Ishikawa (cell line): ENCODE measurements at regions not wholly inside any gene's neighbourhood (a gene's known extent, or its start where the extent isn't known, plus 50 kb on each side); places are given as distances from the start of the nearest gene placed in this dataset.

Experiments
- CEBPB ChIP-seq: IDR thresholded peaks from 2 replicates; pipeline ENCODE4 v1.6.1; 2012
- CREB1 ChIP-seq: IDR thresholded peaks from 2 replicates; pipeline ENCODE4 v1.6.1; 2012; ENCODE audit warnings: low read depth
- EGR1 ChIP-seq: IDR thresholded peaks from 2 replicates; pipeline ENCODE4 v1.6.1; 2012
- EP300 ChIP-seq: IDR thresholded peaks from 2 replicates; pipeline ENCODE4 v1.6.1; 2012; ENCODE audit warnings: borderline replicate concordance
- FOXM1 ChIP-seq: IDR thresholded peaks from 2 replicates; pipeline ENCODE4 v1.6.1; 2012; ENCODE audit warnings: low read depth, borderline replicate concordance
- NFIC ChIP-seq: IDR thresholded peaks from 2 replicates; pipeline ENCODE4 v1.6.1; 2012
- RAD21 ChIP-seq: IDR thresholded peaks from 2 replicates; pipeline ENCODE4 v1.6.1; 2012; ENCODE audit warnings: low read depth
- TAF1 ChIP-seq: IDR thresholded peaks from 2 replicates; pipeline ENCODE4 v1.6.1; 2012; ENCODE audit warnings: low read depth, mild to moderate bottlenecking
- TCF12 ChIP-seq: IDR thresholded peaks from 2 replicates; pipeline ENCODE4 v1.6.1; 2012; ENCODE audit warnings: low read depth
- TEAD4 ChIP-seq: IDR thresholded peaks from 2 replicates; pipeline ENCODE4 v1.6.1; 2012
- YY1 ChIP-seq: IDR thresholded peaks from 2 replicates; pipeline ENCODE4 v1.6.1; 2012; ENCODE audit warnings: low read depth
- ZBTB7A ChIP-seq: IDR thresholded peaks from 2 replicates; pipeline ENCODE4 v1.6.1; 2012; ENCODE audit warnings: low read depth
- TF ChIP-seq, protein P1 (sequence below): IDR thresholded peaks from 2 replicates; pipeline ENCODE4 v1.6.1; 2012; ENCODE audit warnings: low read depth, mild to moderate bottlenecking
- TF ChIP-seq, protein P2 (sequence below): IDR thresholded peaks from 2 replicates; pipeline ENCODE4 v1.6.1; 2012
- TF ChIP-seq, protein P3 (sequence below): IDR thresholded peaks from 2 replicates; pipeline ENCODE4 v1.6.1; 2012

DNA sequence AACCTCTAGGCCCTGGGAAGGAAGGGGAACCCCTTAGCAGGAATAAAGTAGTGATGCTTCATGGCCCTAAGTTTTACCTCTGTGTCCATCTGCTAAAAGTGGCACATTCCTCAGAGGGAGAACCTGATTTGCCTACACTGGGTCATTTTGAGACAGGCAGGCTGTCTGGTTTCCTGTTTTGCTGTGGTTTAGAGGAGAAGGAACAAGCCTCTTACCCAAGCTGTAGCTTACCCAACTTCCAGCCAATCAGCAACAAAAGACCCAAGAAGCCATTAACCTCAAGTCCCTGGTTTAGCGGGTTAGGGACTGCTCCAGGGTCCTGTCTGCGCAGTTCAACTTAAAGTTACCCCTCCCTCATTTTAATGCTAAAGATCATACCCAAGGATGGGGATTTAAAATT lies 411.0 kb downstream of the MAT2B start:
- TF ChIP-seq TEAD4 (no peak), NFIC (no peak), CEBPB (no peak), ZBTB7A (no peak), YY1 (no peak), TAF1 (no peak), EGR1 (no peak), TCF12 (no peak), CREB1 (no peak), RAD21 (no peak), EP300 (no peak), FOXM1 (no peak)
- TF ChIP-seq, protein P1, sequence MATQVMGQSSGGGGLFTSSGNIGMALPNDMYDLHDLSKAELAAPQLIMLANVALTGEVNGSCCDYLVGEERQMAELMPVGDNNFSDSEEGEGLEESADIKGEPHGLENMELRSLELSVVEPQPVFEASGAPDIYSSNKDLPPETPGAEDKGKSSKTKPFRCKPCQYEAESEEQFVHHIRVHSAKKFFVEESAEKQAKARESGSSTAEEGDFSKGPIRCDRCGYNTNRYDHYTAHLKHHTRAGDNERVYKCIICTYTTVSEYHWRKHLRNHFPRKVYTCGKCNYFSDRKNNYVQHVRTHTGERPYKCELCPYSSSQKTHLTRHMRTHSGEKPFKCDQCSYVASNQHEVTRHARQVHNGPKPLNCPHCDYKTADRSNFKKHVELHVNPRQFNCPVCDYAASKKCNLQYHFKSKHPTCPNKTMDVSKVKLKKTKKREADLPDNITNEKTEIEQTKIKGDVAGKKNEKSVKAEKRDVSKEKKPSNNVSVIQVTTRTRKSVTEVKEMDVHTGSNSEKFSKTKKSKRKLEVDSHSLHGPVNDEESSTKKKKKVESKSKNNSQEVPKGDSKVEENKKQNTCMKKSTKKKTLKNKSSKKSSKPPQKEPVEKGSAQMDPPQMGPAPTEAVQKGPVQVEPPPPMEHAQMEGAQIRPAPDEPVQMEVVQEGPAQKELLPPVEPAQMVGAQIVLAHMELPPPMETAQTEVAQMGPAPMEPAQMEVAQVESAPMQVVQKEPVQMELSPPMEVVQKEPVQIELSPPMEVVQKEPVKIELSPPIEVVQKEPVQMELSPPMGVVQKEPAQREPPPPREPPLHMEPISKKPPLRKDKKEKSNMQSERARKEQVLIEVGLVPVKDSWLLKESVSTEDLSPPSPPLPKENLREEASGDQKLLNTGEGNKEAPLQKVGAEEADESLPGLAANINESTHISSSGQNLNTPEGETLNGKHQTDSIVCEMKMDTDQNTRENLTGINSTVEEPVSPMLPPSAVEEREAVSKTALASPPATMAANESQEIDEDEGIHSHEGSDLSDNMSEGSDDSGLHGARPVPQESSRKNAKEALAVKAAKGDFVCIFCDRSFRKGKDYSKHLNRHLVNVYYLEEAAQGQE: no peak
- TF ChIP-seq, protein P2, sequence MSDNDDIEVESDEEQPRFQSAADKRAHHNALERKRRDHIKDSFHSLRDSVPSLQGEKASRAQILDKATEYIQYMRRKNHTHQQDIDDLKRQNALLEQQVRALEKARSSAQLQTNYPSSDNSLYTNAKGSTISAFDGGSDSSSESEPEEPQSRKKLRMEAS: no peak
- TF ChIP-seq, protein P3, sequence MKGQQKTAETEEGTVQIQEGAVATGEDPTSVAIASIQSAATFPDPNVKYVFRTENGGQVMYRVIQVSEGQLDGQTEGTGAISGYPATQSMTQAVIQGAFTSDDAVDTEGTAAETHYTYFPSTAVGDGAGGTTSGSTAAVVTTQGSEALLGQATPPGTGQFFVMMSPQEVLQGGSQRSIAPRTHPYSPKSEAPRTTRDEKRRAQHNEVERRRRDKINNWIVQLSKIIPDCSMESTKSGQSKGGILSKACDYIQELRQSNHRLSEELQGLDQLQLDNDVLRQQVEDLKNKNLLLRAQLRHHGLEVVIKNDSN: no peak

DNA sequence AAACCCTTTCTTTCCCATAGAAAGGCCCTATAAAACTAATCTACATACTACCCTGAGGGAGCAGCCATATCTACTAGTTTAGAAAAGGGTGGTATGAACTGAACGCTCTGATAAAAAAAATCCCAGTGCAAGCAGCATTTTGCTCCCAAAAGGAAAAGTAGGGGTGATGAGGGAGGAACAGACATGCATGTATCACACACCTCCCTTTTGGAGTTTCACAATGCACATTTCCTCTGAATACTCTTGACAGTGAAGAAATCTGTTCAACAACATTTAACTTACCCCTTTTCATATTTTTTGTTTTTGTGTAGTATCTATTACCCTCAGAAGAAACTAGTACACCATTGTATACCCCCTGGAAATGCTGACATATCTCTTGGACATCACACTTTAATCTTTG lies 411.4 kb downstream of the MAT2B start:
- TF ChIP-seq NFIC (no peak), EP300 (no peak), YY1 (no peak), TEAD4 (no peak), FOXM1 (no peak), CREB1 (no peak), ZBTB7A (no peak), RAD21 (no peak), EGR1 (no peak), TCF12 (no peak), TAF1 (no peak), CEBPB (no peak)
- TF ChIP-seq, protein P1: no peak
- TF ChIP-seq, protein P3: no peak
- TF ChIP-seq, protein P2: no peak

DNA sequence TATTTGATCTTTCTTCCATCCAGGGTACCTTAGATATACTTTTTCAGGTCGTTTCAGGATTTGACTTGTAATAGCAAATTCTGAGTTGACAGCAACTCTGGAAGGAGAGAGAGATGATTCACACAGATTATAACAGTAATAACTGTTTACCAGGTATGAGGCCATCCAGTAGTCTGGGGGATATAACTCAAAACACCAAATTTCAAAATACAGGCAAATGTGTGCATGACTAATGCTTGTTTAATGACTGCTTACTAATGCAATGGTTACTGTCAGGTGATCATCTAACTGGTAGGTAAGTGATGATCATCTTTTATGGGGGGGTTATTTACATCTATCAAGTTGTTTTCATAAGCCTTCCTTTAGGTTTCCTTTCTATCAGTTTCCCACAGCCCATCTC lies 412.3 kb downstream of the MAT2B start:
- TF ChIP-seq TAF1 (no peak), CREB1 (no peak), TCF12 (no peak), FOXM1 (no peak), EGR1 (no peak), NFIC (no peak), RAD21 (no peak)
- TF ChIP-seq, protein P1: no peak

DNA sequence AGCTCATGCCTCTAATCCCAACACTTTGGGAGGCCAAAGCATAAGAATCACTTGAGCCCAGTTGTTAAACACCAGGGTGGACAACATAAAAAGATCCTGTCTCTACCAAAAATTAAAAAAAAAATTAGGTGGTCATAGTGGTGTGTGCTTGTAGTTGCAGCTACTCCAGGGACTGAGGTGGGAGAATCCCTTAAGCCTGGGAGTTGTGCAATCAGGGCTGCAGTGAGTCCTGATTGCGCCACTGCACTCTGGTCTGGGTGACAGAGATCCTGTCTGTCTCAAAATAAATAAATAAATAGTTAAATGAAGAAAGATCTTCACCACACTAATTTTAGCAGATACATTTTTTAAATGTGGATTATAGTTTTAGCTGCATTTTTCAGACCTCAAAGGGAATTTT lies 433.2 kb downstream of the MAT2B start:
- TF ChIP-seq YY1: no peak
- TF ChIP-seq, protein P2: no peak
- no peak for TF ChIP-seq RAD21
- no peak for TF ChIP-seq CEBPB
- TF ChIP-seq NFIC: no peak

DNA sequence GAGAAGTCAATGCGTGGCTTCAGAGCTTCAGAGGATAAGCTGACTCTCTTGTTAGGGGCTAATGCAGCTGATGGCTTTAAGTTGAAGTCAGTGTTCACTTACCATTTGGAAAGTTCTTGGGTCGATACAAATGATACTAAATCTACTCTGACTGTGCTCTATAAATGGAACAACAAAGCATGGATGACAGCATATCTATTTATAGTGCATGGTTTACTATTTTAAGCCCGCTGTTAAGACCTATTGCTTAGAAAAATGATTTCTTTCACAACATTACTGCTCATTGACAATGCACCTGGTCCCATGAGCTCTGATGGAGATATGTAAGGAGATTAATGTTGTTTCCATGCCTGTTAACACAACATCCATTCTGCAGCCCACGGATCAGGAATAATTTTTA lies 435.7 kb downstream of the MAT2B start:
- TF ChIP-seq FOXM1 (no peak), TEAD4 (no peak), EP300 (no peak), RAD21 (no peak)
- TF ChIP-seq, protein P3: no peak
